ENCODE measurements at regions not wholly inside any gene's neighbourhood (a gene's known extent, or its start where the extent isn't known, plus 50 kb on each side); places are given as distances from the start of the nearest gene placed in this dataset.

DNA sequence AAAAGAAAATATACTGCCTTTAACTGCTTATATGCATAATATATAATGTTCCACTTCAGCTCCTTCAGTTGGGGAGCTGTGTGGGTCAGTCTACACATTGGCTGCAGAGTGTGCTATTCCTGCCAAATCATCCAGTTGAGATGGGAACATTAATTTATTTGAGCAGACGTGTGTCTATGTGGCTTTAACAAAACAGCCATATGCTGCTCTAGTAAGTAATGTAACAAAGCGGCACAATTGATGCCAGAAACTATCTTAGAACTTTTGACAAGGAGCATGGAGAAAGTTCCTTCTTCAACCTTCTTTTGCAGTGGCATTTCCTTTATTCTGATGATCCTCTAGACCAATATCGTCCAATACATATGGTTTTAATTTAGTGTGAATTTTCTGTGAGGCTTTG is 285.9 kb upstream of the C1orf87 start:
- H3K27ac ChIP-seq (ENCODE audit: low read depth, low read length) = no peak overlapping the region
- H3K9me3 ChIP-seq (ENCODE audit: control insufficient read depth, low read length) = no peaks in the 10 kb centered on the region
- no peak for DNase-seq
- TF ChIP-seq CTCF (conservative IDR thresholded peaks at IDR 0.05) = no peak
- no peaks in the 10 kb centered on the region for H3K4me1 ChIP-seq (ENCODE audit: control insufficient read depth, insufficient read depth, low read length)
- no peak overlapping the region for H3K4me3 Mint-ChIP-seq
- H3K27me3 Mint-ChIP-seq (ENCODE audit: insufficient read depth) = no peaks in the 10 kb centered on the region
- no peaks in the 10 kb centered on the region for H3K36me3 ChIP-seq (ENCODE audit: control insufficient read depth, insufficient read depth, low read length)
- H3K36me3 Mint-ChIP-seq (ENCODE audit: low read depth) = no peaks in the 10 kb centered on the region
- H3K27ac Mint-ChIP-seq = no peak overlapping the region
- H3K4me1 Mint-ChIP-seq = no peaks in the 10 kb centered on the region
- no peak overlapping the region for H3K9ac ChIP-seq (ENCODE audit: extremely low read depth, low read length, poor library complexity, severe bottlenecking)
- no peaks in the 10 kb centered on the region for H3K9me3 Mint-ChIP-seq
- no peak overlapping the region for H3K4me3 ChIP-seq (ENCODE audit: low read length)
- WGBS, 2 experiments (ENCODE audit: insufficient coverage in 1 of 2, insufficient read length in 1 of 2) = 93 to 98% methylated on average over 2 to 3 of the region's 3 CpGs
- H3K27me3 ChIP-seq (ENCODE audit: control insufficient read depth, insufficient read depth, low read length, poor library complexity, severe bottlenecking) = no peaks in the 10 kb centered on the region

DNA sequence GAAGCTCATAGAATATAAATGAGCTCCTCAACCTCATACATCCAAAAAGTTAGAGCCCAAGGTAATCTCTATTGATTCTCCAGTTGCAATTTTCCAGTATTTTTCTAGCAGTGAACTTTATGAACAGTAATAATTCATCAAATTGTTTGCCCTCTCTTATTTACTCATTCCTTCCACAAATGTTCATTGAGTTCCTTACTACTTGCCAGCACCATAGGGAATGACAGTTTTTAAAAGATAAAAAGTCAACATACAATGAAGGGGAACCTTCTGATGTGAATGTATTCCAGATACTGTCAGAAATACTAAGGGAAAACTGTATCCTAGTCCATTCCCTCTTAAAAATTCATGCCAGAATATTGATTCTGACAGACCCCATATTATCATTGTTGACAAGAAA is 277.0 kb upstream of the C1orf87 start:
- Mint-ChIP-seq H3K36me3 (ENCODE audit: low read depth) (no peaks in the 10 kb centered on the region), H3K4me3 (no peak overlapping the region), H3K4me1 (no peaks in the 10 kb centered on the region), H3K27ac (no peak overlapping the region), H3K9me3 (no peaks in the 10 kb centered on the region), H3K27me3 (ENCODE audit: insufficient read depth) (no peaks in the 10 kb centered on the region)
- Histone ChIP-seq H3K27ac (ENCODE audit: low read depth, low read length) (no peak overlapping the region), H3K27me3 (ENCODE audit: control insufficient read depth, insufficient read depth, low read length, poor library complexity, severe bottlenecking) (no peaks in the 10 kb centered on the region), H3K36me3 (ENCODE audit: control insufficient read depth, insufficient read depth, low read length) (no peaks in the 10 kb centered on the region), H3K9me3 (ENCODE audit: control insufficient read depth, low read length) (no peaks in the 10 kb centered on the region), H3K9ac (ENCODE audit: extremely low read depth, low read length, poor library complexity, severe bottlenecking) (no peak overlapping the region), H3K4me1 (ENCODE audit: control insufficient read depth, insufficient read depth, low read length) (no peaks in the 10 kb centered on the region), H3K4me3 (ENCODE audit: low read length) (no peak overlapping the region)
- no peak for DNase-seq
- no peak for TF ChIP-seq CTCF (conservative IDR thresholded peaks at IDR 0.05)

DNA sequence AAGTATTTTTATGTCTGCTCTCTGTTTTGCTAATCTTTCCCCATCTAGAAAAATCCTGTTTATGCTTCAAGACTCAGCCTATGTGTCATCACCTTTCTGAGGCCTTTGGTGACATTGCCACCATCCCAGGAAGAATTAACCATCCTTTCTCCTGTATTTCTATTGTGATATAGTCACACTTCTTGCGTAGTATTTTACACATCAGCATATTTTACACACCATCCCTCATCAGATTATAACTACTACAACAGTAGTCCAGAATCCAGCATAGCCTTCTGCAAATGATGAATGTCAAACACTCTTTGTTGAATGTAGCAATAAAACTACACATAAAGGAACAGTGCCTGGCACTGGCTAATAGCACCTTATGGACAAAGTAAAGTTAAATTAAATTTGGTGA is 275.3 kb upstream of the C1orf87 start:
- TF ChIP-seq CTCF (conservative IDR thresholded peaks at IDR 0.05) = no peak
- no peak overlapping the region for H3K9ac ChIP-seq (ENCODE audit: extremely low read depth, low read length, poor library complexity, severe bottlenecking)
- H3K27me3 ChIP-seq (ENCODE audit: control insufficient read depth, insufficient read depth, low read length, poor library complexity, severe bottlenecking) = no peaks in the 10 kb centered on the region
- H3K27ac Mint-ChIP-seq = no peak overlapping the region
- DNase-seq = no peak
- no peak overlapping the region for H3K27ac ChIP-seq (ENCODE audit: low read depth, low read length)
- WGBS, 2 experiments (ENCODE audit: insufficient coverage in 1 of 2, insufficient read length in 1 of 2) = 82% methylated on average over 1 of the region's 1 CpG; no CpG with 5 or more reads in 1 of the 2 experiments
- no peaks in the 10 kb centered on the region for H3K4me1 Mint-ChIP-seq
- H3K4me3 Mint-ChIP-seq = no peak overlapping the region
- no peaks in the 10 kb centered on the region for H3K36me3 Mint-ChIP-seq (ENCODE audit: low read depth)
- H3K4me3 ChIP-seq (ENCODE audit: low read length) = no peak overlapping the region
- no peaks in the 10 kb centered on the region for H3K36me3 ChIP-seq (ENCODE audit: control insufficient read depth, insufficient read depth, low read length)
- H3K9me3 Mint-ChIP-seq = no peaks in the 10 kb centered on the region
- no peaks in the 10 kb centered on the region for H3K4me1 ChIP-seq (ENCODE audit: control insufficient read depth, insufficient read depth, low read length)
- H3K27me3 Mint-ChIP-seq (ENCODE audit: insufficient read depth) = no peaks in the 10 kb centered on the region
- no peaks in the 10 kb centered on the region for H3K9me3 ChIP-seq (ENCODE audit: control insufficient read depth, low read length)
